Vagina (tissue), 2 donors: ENCODE measurements at regions not wholly inside any gene's neighbourhood (a gene's known extent, or its start where the extent isn't known, plus 50 kb on each side); places are given as distances from the start of the nearest gene placed in this dataset.

Experiments
- POLR2A ChIP-seq, 2 donors: fragments of 450-650 bp; IDR thresholded peaks; one replicate each; pipeline ENCODE4 v1.6.1; 2017; ENCODE audit warnings: antibody characterized with exemption in 2 of 2, mild to moderate bottlenecking in 2 of 2, moderate library complexity in 2 of 2
- POLR2AphosphoS5 ChIP-seq, 2 donors: sonication (generic); formaldehyde crosslinking; IDR thresholded peaks; one replicate each; pipeline ENCODE4 v1.9.0; 2017; ENCODE audit warnings: antibody characterized with exemption in 2 of 2, mild to moderate bottlenecking in 2 of 2, low read depth in 1 of 2; ENCODE audit not compliant: insufficient read depth in 1 of 2
- TF ChIP-seq, protein P1 (sequence below), 3 experiments: fragments of 450-650 bp in 2 of 3; fragments of 200-600 bp in 1 of 3; sonication (generic) in 1 of 3; IDR thresholded peaks; one replicate each; pipeline ENCODE4 v1.5.1; 2017 to 2019; ENCODE audit warnings: antibody characterized with exemption in 3 of 3, mild to moderate bottlenecking in 2 of 3, moderate library complexity in 2 of 3

DNA sequence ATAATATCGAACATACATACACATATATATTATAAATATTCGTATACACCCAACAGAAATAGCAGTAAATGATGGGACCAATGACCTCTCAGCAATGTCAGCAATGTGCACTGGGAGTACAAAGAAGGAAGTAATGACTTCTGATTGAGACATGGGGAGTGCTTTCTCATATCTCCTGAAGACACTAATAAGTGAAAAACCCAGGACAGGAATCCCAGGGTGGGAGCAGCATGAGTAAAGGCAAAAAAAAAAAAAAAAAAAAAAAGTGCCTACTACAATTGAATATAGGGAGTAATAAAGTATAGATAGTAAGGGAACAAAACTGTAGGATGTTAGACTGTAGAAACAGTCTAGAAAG lies 491.3 kb downstream of the IRS1 start:
- TF ChIP-seq, protein P1, sequence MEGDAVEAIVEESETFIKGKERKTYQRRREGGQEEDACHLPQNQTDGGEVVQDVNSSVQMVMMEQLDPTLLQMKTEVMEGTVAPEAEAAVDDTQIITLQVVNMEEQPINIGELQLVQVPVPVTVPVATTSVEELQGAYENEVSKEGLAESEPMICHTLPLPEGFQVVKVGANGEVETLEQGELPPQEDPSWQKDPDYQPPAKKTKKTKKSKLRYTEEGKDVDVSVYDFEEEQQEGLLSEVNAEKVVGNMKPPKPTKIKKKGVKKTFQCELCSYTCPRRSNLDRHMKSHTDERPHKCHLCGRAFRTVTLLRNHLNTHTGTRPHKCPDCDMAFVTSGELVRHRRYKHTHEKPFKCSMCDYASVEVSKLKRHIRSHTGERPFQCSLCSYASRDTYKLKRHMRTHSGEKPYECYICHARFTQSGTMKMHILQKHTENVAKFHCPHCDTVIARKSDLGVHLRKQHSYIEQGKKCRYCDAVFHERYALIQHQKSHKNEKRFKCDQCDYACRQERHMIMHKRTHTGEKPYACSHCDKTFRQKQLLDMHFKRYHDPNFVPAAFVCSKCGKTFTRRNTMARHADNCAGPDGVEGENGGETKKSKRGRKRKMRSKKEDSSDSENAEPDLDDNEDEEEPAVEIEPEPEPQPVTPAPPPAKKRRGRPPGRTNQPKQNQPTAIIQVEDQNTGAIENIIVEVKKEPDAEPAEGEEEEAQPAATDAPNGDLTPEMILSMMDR (IDR thresholded peaks at IDR 0.05) = no peak
- TF ChIP-seq POLR2A (IDR thresholded peaks at IDR 0.05) (no peak), POLR2AphosphoS5 (IDR thresholded peaks at IDR 0.05; ENCODE audit: insufficient read depth in 1 of 2, low read depth in 1 of 2) (no peak)
